GM18873 (cell line): ENCODE measurements at regions not wholly inside any gene's neighbourhood (a gene's known extent, or its start where the extent isn't known, plus 50 kb on each side); places are given as distances from the start of the nearest gene placed in this dataset.
A peak's percentile ranks its signal among the peaks of the same experiment; 100 is the strongest.
"Not testable (repeated sequence)": the region's sequence is repeated elsewhere in the genome, so short reads cannot be mapped to it uniquely, and the experiment has no call there.

Experiments used
- ATAC-seq: cut with Tn5 transposase; IDR thresholded peaks from one replicate; pipeline ENCODE4 v1.9.1; 2021; ENCODE audit warnings: mild to moderate bottlenecking, moderate library complexity, moderate number of reproducible peaks; ENCODE audit not compliant: unreplicated experiment, low FRiP score

- ATAC-seq, result no peak
These were observed 128.8 kb downstream of the LMNTD1 start for GRCh38 chr12:25424211-25424731.

- no peak for ATAC-seq
These were observed 129.6 kb downstream of the LMNTD1 start for GRCh38 chr12:25423355-25424050.

GRCh38 chr12:25422241-25422640 is 130.8 kb downstream of the LMNTD1 start:
- ATAC-seq, result no peak

- ATAC-seq, result no peak
These were observed 131.4 kb downstream of the LMNTD1 start for GRCh38 chr12:25421651-25422167.

GRCh38 chr12:25420116-25420515 is 133.0 kb downstream of the LMNTD1 start:
- ATAC-seq, result no peak

GRCh38 chr12:25419595-25419994 is 133.5 kb downstream of the LMNTD1 start:
- ATAC-seq, result no peak

GRCh38 chr12:25417071-25417470 is 136.0 kb downstream of the LMNTD1 start:
- ATAC-seq, result no peak

GRCh38 chr12:25416516-25416915 is 136.6 kb downstream of the LMNTD1 start:
- no peak for ATAC-seq

- no peak for ATAC-seq
These were observed 138.1 kb downstream of the LMNTD1 start for GRCh38 chr12:25415004-25415403.

- no peak for ATAC-seq
These were observed 140.3 kb downstream of the LMNTD1 start for GRCh38 chr12:25412735-25413134.

GRCh38 chr12:25404955-25405354 is 148.1 kb downstream of the LMNTD1 start:
- no peak for ATAC-seq

GRCh38 chr12:25401547-25402345 is 151.0 kb upstream of the KRAS start:
- ATAC-seq, result no peak

- no peak for ATAC-seq
These were observed 146.3 kb upstream of the KRAS start for GRCh38 chr12:25397001-25397400.

GRCh38 chr12:25395227-25395626 is 144.5 kb upstream of the KRAS start:
- ATAC-seq, result no peak

GRCh38 chr12:25394775-25395174 is 144.0 kb upstream of the KRAS start:
- not testable (repeated sequence) for ATAC-seq

- no peak for ATAC-seq
These were observed 143.3 kb upstream of the KRAS start for GRCh38 chr12:25394025-25394424.

- not testable (repeated sequence) for ATAC-seq
These were observed 140.6 kb upstream of the KRAS start for GRCh38 chr12:25391346-25391745.

- ATAC-seq, result no peak
These were observed 137.5 kb upstream of the KRAS start for GRCh38 chr12:25388183-25388582.

GRCh38 chr12:25387732-25388050 is 137.0 kb upstream of the KRAS start:
- ATAC-seq, result no peak

GRCh38 chr12:25386831-25387731 is 136.4 kb upstream of the KRAS start:
- peak; percentile 30 for ATAC-seq

GRCh38 chr12:25384893-25385248 is 134.1 kb upstream of the KRAS start:
- no peak for ATAC-seq
